ENCODE measurements at regions not wholly inside any gene's neighbourhood (a gene's known extent, or its start where the extent isn't known, plus 50 kb on each side); places are given as distances from the start of the nearest gene placed in this dataset.

DNA sequence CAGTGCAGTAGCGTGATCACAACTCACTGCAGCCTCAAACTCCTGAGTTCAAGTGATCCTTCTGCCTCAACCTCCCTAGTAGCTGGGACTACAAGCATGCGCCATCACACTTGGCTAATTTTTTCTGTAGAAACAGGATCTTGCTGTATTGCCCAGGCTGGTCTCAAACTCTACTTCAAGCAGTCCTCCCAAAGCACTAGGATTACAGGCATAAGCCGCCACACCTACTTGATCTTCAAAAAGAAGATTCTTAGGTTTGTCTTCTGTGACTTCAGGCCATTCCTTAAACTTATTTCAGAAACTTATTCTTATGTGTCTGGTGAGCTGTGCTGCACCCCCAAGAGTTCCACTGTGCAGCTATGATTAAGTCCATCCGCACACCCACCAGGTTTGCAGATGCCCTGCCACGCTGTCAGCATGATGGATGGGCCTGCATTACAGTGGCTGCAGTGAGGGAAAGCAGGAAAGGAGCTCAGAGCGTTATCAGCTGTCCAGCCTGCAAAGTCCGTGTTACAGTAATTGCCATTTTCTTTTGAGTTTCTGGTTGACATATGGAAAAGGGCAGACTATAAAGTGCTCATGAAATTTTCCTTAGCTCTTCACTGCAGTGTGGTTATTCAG, 146.6 kb downstream of the AASDH start:
- DNase-seq = no peak

DNA sequence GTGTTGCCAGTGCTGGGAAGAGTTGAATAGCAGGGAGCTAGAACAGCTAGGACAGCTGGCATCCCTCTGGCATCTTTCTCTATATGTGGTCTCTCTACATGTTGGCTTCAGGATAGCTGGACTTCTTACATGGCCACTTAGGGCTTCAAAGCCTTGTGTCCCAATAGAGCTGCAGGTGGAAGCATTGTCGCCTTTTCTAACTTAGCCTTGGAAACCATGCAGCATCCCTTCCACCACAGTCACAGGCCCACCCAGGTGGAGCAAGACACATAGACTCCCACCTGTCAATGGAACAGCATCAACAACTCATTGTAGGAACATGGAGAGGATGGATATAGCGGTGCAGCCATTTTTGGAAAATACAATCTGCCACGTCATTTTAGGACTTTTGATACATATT, 149.0 kb downstream of the AASDH start:
- DNase-seq = no peak

DNA sequence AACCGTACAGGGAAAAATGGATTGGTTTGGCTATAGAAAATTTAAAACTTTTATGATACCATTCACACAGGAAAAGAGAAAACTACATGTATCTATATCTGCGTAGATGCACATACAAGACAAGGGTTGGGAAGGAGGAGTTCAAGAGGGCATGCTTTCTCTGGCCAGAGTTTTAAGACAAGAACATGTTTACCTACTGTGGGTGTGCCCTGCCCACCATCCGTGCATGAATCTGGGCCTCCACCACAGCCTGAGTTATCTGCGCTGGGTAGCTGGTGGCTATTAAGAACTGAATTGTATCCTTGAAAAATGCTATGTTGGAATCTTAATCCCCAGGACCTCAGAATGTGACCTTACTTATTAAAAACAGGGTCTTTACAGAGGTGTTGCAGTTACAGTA, 151.6 kb downstream of the AASDH start:
- DNase-seq = no peak

DNA sequence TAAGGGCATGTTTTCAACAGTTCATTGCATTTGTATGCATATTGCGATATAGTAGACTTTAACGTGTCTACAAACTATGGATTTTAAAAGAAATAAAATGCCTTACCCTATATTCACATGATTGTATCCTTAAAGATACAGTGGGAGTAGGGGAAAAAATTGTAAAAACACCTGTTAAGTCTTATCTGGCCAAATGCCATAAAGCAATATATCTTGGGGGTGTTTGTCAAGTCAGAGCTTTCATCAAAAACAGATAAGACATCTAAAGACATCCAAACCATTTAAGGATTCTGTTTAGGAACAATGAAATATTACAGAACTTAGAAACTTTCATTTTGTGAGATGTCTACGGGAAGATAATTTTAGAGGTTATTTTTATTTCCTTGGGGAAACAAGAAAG, 152.3 kb downstream of the AASDH start:
- DNase-seq = no peak

DNA sequence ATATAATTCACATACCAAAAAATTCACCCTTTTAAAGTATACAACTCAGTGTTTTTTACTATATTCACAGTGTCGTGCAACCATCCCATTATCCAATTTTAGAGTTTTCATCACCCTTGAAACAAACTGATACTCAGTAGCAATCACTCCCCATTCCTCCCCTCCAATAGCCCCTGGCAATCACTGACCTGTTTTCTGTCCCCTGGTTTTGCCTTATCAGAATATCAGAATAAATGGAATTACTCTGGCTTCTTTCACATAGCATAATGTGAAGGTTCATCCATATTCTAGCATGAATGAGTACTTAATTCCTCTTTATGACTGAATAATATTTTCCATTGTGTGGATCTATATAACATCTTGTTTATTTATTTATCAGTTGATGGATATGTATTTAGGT, 153.2 kb downstream of the AASDH start:
- DNase-seq = no peak

DNA sequence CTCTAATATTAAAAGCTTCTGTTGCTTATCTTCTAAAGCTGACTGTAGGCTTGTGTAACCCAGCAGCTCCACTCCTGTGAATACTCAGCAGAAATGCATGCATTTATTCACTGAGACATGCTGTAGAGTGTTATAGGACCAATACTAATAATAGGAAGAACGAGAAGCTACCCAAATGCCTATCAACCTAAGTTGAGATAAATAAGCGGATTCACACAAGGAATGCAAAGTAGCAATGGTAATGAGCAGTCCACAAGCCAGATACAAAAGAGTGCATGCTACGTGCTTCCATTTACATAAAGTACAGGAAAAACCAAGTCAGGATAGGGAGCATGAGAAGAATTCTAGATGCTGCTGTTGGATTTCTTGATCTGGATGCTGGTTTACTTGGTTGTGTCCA, 155.9 kb downstream of the AASDH start:
- no peak for DNase-seq

DNA sequence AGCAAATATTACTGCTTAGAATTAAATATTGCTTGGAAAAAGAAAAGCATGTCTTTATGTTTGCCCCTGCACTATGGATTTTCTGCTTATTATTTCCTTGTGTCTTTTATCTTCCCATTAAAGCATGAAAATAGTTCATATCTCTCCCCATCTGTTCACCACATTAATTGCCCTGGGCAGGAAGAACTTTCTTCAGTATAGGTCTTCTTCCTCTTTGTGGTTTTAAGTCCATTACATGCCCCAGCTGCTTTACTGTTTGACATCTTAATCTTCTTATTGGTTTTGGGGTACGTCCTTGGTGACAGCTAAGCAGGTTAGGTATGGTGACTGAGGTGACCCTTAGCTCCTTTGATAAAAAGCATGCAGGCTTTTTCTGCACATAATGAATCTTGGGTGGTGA, 157.3 kb downstream of the AASDH start:
- no peak for DNase-seq

DNA sequence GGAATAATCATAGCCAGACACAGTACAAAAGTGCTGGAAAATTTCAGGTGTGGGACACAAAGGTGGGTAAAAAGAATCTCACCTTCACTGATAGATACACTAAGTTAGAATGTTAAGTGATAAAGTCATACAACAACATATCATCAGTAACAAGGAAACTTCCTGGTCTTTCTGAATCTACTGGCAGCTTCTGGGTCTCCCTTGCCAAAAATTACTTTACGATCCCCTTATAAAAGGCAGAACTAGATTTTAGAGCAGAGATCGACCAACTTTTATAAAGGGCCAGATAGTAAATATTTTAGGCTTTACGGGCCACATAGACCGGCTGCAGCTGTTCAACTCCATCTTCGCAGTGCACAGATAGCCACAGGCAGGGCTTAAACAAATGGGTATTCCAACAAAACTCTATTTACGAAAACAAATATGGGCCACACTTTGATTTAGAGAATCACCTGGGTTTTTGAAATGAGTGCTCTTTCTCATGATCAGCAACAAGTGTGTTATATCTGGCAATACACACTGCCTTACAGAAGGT, 159.9 kb downstream of the AASDH start:
- no peak for DNase-seq

DNA sequence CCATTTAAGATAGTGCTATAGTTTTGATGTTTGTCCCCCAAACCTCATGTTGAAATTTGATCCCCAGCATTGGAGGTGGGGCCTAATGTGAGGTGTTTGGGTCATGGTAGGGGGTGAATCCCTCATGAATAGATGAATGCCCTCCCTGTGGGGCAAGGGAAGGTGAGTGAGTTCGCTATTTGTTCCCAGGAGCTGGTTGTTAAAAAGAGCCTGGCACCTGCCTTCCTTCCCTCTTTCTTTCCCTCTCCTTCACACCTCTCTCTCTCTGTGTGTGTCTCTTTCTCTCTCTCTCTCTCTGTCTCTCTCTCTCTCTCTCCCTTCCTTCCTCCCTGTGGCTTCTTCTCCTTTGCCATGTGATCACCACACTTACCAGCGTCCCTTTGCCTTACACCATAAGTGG, 160.7 kb downstream of the AASDH start:
- no peak for DNase-seq

DNA sequence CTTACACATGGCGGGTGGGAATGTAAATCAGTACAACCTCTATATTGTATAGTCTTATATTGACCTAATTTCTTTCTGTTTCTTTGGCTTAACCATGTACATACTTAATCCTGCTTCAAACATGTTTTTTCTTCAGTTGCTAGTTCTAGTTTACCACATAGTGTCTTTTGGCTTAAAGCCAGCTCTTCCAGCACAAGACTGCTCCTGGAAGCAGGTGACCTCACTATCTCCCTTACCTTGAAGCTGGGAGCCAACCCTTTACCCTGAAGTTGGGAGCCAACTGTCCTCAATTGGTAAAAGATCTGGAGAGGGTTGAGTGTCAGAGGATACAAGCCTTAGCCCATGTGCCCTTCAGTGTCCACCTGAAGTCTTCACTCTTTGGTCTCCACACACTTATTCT, 162.7 kb downstream of the AASDH start:
- DNase-seq = no peak

DNA sequence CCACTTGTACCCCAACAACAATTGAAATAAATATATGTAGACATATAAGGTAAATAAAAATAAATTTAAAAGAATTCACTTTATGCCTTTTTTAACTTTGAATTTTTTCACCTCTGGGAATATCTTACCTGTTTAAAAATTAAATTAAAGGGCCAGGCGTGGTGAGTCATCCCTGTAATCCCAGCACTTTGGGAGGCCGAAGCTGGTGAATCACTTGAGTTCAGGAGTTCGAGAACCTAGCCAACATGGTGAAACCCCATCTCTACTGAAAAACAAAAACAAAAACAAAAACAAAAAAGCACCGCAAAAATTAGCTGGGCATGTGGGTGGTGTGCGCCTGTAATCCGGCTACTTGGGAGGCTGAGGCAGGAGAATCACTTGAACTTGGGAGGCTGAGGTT, 164.8 kb downstream of the AASDH start:
- DNase-seq = no peak

DNA sequence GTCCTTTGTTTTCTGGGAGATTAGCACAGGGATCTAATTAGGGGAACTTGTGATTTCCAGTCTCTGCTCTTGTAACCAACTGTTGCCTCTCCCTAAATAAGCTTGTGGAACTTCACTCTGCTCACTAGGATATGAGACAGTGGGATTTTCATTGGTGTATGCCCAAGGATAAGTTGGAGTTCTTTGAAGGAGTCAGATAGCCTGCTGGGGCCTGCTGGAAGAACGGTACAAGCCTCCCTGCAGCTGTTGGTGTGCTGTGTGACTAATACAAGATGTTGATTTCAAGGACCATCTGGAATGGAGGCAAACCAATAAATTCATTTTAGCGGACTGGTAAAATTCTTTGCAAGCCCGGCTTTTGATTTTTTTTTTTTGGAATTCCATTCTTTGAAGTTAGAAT, 167.0 kb downstream of the AASDH start:
- no peak for DNase-seq

DNA sequence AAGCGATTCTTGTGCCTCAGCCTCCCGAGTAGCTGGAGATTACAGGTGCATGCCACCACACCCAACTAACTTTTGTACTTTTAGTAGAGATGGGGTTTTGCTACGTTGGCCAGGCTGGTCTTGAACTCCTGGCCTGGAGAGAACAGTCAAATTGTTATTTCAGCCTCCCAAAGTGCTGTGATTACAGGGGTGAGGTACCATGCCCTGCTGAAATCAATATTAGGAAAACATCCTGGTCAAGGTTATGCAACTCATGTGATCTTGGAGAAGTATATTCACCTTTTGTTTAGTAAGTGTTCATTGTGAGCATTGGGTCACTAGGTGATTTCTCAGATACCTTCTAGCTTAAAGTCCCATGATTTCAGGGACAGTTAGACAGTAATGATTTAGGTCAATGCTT, 167.8 kb downstream of the AASDH start:
- DNase-seq = no peak

DNA sequence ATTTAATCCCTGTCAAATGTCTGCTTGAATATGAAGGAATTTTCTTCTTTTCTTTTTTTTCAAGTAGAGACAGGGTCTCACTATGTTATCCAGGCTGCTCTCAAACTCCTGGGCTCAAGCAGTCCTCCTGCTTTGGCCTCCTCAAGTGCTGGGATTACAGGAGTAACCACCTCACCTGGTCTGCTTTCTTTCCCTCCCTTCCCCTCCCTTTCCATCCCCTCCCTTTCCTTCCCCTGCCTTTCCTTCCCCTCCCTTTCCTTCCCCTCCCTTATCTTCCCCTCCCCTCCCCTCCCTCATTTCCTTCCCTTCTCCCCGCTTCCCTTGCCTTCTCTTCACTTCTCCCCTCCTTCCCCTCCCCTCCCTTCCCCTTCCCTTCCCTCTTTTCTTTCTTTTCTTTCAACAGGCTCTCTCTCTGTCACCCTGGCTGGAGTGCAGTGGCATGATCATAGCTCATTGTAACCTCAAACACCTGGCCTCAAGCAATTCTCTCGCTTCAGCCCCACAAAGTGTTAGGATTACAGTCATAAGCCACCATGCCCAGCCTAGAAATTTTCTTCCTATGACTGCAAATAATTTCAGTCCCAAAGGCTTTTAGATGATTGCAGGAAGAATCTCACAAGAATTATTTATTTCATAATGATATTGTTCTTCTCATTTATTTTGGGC, 168.9 kb downstream of the AASDH start:
- no peak for DNase-seq

DNA sequence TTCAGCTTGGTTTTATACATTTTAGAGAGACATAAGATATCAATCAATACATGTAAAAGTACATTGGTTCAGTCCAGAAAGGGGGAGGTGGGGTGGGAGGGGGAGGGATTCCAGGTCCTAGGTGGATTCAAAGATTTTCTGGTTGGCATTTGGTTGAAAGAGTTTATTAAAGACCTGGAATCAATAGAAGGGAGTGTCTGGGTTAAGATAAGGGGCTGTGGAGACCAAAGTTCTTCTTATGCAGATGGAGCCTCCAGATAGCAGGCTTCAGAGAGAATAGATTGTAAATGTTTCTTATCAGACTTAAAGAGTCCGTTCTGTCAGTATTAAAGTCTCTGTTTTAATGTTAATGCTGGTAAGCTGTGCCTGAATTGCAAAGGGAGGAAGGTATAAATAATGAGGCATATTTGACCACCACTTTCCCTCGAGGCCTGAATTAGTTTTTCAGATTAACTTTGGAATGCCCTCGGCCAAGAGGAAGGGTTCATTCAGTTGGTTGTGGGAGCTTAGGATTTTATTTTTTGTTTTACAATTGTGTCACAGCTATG, 169.9 kb downstream of the AASDH start:
- DNase-seq = no peak

DNA sequence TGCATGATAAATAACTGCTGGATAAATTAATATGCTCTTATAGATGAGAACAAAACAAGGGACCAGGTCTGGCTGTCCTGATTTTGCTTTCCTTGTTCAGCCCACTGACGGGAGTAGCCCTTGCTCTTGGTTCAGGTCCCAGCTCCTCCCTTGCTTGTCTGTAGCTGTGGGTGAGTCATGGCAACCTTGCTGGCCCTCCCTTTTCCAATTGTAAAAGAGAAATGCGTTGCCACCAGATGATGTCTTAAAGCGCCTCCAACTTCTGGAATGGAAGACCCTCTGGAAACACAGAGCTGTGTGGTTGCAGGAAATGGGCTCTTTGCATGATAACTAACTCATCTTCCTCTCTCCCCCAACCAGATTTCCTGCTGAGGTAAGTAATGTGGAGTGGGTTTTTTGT, 171.4 kb downstream of the AASDH start:
- no peak for DNase-seq

DNA sequence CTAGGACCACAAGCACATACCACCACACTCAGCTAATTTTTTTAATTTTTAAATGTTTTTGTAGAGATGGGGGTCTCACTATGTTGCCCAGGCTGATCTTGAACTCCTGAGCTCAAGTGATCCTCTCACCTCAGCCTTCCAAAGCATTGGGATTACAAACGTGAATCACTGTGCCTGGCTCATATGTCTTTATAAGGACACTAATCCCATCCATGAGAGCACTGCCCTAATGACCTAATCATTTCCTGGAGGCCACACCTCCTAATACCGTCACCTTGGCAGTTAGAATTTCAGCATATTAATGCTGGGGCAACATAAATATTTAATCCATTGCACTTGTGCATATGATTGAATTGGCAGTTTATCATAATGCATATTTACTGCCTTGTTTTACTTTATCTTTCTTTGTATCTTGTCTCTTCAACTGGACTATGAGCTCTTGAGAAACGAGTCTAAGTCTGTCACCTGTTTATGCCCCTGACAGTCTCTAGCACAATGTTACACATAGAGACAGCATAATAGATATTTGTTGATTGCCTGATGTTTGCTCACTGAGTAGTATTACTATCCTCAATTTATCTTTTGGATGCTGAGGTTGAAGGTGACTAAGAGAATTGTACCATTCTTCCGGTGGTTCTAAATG, 172.0 kb downstream of the AASDH start:
- DNase-seq = no peak

DNA sequence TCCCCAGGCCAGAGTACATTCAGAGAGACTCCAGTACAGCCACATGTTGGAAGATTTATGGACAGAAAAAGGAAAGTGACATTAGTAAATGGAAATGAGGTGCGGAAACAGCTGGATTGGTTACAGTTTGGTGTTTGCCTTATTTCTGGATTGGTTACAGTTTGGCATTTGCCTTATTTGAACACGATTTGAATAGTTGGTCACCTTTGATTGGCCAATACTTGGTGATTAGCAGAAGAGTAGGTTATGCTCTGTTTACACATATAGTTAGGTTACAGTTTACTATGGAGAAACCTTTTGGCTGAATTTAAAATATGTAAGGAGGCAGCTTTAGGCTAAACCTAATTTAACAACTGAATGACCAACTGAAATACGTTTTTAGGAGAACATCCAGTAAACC, 173.7 kb downstream of the AASDH start:
- no peak for DNase-seq

DNA sequence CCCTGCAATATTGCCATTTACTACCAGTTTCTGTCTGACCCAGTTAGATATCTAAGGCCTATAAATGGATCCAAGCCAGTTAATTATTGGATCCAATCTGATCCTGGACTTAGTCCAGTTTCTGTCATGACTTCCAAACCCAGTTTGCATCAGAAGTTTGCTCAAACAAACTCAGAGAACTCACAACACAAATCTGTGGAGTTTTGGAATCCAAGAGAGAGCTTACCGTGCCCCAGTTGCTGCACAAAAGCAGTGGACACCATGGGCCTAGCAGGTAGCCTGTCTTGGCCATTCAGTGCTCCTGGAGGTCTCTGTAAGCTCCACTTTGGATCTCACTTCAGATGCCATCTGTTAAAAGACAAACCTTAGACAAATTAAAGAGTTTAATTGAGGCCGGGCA, 174.5 kb downstream of the AASDH start:
- no peak for DNase-seq

DNA sequence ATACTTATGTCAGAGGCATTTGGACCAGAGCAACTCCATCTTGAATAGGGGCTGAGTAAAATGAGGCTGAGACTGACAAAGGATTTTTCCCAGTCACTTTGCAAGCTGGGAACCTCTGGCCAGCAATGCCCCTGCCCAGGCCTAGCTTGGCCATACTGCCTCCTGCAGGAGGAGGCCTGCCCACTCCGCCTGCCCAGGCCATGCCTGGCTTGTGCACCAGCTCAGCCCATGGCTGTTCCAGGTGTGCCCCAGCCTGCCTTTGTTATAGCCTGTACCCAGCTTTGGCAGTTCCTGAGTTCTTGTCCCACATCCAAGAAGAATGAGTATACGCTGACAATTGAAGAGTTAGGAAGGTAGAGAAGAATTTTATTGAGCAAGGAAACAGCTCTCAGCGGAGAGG, 176.1 kb downstream of the AASDH start:
- no peak for DNase-seq

DNA sequence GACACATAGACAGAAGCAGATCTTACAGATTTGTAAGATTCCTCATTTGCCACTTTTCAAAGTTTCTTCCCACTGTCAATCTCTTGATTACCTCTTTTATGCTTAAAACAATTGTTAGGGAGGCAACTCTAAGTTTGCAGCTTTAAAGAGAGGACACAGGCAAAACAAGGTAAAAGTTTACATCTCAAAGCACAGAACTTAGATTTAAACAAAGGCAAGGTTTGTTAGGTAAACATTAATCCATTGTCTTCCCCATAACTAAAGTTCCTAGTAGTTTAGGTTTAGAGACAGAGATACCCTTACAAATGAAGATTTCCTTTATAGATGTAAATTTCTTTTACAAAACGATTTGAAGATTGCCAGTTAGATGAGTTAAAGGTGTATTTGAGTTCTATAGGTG, 176.9 kb downstream of the AASDH start:
- no peak for DNase-seq

DNA sequence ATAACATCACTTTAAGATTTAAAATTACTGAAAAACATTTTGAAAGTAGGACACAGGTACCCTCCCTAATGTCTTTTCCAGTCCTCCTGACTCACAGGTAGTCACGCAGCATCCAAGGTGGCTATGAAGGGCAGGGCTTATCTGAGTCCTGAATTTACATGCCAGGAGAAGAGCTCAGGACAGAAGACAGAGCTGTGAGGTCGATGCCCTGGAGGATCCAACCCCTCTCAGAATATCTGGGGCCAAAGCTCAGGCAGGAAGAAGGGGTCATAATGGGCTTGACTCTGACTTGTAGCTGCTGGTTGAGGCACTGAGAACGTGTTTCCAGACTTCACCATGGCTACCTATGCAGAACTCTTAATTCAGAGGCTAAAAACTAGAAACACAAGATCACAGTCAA, 177.5 kb downstream of the AASDH start:
- no peak for DNase-seq

DNA sequence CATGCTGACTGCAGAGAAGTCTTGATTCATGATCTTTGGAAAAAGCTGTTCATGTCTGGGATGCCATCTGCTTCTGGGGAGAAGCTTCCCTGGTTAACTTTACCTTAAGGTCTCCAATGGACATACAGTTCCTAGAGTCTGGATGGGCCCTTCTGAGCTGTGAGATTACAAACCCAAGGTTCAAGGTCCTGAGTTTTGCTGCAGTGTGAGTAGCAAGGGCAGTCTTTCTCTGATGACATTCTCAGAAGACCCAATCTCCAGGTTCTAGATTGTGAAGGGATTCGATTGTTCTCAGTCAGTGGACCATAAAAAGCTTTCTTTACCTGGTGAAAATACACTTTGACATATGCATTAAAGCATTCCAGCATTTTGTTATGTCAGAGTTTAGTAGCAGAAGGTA, 179.2 kb downstream of the AASDH start:
- no peak for DNase-seq

DNA sequence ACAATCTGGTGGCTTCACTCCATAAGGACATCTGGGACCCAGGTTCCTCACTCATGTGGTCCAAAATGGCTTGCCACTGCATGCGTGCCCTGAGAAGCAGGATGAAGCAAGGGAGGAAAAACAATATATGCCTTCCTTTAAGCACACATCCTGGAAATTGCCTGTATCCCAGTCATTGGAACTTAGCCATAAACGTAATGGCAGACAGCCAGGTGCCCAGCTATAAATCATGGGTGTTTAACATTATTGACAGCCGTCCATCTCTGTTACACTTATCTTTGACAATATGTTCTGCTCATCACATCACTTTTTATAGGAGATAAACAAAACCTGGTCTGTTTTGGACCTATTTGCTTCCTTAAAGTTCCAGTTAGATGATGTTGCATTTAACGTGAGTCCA, 181.0 kb downstream of the AASDH start:
- no peak for DNase-seq
